ENCODE measurements at regions not wholly inside any gene's neighbourhood (a gene's known extent, or its start where the extent isn't known, plus 50 kb on each side); places are given as distances from the start of the nearest gene placed in this dataset.

DNA sequence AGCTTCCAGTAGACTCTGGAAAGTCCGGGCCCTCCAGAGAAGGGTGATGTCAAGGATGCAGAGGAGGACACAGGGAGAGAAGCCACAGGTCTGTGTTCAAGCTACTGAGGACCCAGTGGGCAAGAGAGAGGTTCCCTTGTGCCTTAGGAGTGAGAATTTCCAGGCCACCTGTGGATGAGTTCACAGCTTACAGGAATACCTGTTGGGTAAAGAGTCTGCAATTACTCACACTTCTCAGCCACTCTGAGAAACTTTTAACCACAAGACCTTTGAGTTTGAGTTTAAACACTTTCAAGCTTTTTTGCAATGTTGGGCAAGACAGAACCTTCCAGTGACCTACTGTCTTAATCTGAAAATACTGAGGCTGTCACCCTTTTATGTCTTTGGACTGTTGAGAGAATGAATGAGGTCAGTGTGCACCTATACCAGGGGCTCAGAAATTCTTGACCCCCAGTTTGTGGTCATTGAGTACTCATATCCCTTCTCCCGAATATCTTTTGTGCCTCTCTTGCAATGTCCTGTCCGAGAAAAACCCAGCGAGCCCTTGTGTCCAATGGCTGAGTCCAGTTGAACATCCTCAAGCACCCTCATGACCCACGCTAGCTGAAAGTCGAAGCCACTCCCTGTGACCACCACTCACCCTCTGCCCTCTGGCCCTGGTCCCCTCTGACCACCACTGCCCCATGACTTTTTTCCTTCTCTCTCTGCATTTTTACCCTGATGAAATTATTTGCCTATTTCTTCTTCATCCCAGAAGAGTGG, 368.5 kb upstream of the ZNF507 start:
- Histone ChIP-seq H3K9me3 (no peaks in the 10 kb centered on the region), H2AFZ (ENCODE audit: low read depth) (no peak overlapping the region), H3K27ac (ENCODE audit: low read depth in 2 of 2, low read length in 1 of 2) (no peak overlapping the region), H3K9ac (no peak overlapping the region), H3K36me3 (replicated peaks in 1 of 2; ENCODE audit: control insufficient read depth in 1 of 2, insufficient read depth in 2 of 2, low read length in 1 of 2) (no peaks in the 10 kb centered on the region), H3K27me3 (ENCODE audit: insufficient read depth) (no peaks in the 10 kb centered on the region), H3K4me1 (ENCODE audit: control insufficient read depth in 1 of 2, insufficient read depth in 2 of 2, low read depth in 1 of 2, low read length in 1 of 2) (no peaks in the 10 kb centered on the region), H4K20me1 (ENCODE audit: insufficient read depth) (no peaks in the 10 kb centered on the region), H3K9me2 (no peaks in the 10 kb centered on the region), H3K79me2 (ENCODE audit: insufficient read depth) (no peaks in the 10 kb centered on the region), H3K4me2 (no peak overlapping the region), H3K4me3 (ENCODE audit: low read depth in 2 of 2, low read length in 1 of 2) (no peak overlapping the region), H3F3A (replicated peaks; ENCODE audit: insufficient read depth) (no peaks in the 10 kb centered on the region)
- DNase-seq, result no peak
- 27% methylated on average over 6 of the region's 6 CpGs for WGBS (ENCODE audit: low lambda C conversion rate)
- POLR2A ChIA-PET, result no interaction called here
- no peak for TF ChIP-seq RFX5 (IDR thresholded peaks at IDR 0.05; ENCODE audit: low read length)
- TF ChIP-seq SIN3A (IDR thresholded peaks at IDR 0.05; ENCODE audit: borderline replicate concordance, low read depth, low read length), result no peak
- TF ChIP-seq RXRA (IDR thresholded peaks at IDR 0.05; ENCODE audit: borderline replicate concordance, low read depth), result no peak
- CTCF ChIA-PET, result interaction anchor here (0.7 kb wide), 1 partner anchor 16 kb away, joined by 3 read pairs; no protein-coding TSS in a partner anchor

DNA sequence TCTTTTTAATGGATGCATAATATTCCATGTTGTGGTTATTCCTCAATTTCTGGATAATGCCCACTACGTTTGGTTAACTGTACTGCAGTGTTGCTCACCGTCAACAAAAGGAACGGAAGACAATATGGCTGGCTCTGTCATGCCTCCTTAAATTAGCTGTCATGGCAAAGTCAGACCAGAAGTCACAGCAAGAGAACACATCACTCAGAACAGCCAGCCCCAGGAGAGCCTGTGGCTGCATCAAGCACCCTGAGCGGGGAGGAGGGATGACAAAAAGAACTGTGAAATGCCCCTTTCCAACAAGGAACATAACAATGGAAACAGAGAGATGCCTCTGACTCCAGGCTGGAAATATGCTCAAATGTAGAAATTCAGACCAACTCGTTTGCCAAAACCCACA, 366.0 kb upstream of the ZNF507 start:
- Histone ChIP-seq H3K27ac (ENCODE audit: low read depth in 2 of 2, low read length in 1 of 2) (no peak overlapping the region), H3K4me1 (ENCODE audit: control insufficient read depth in 1 of 2, insufficient read depth in 2 of 2, low read depth in 1 of 2, low read length in 1 of 2) (no peaks in the 10 kb centered on the region), H4K20me1 (ENCODE audit: insufficient read depth) (no peaks in the 10 kb centered on the region), H3K9me3 (no peaks in the 10 kb centered on the region), H3K4me3 (ENCODE audit: low read depth in 2 of 2, low read length in 1 of 2) (no peak overlapping the region), H3K9ac (no peak overlapping the region), H3F3A (replicated peaks; ENCODE audit: insufficient read depth) (no peaks in the 10 kb centered on the region), H3K4me2 (no peak overlapping the region), H3K79me2 (ENCODE audit: insufficient read depth) (no peaks in the 10 kb centered on the region), H2AFZ (ENCODE audit: low read depth) (no peak overlapping the region), H3K36me3 (replicated peaks in 1 of 2; ENCODE audit: control insufficient read depth in 1 of 2, insufficient read depth in 2 of 2, low read length in 1 of 2) (no peaks in the 10 kb centered on the region), H3K9me2 (no peaks in the 10 kb centered on the region), H3K27me3 (ENCODE audit: insufficient read depth) (no peaks in the 10 kb centered on the region)
- ChIA-PET POLR2A (no interaction called here), CTCF (no interaction called here)
- WGBS (ENCODE audit: low lambda C conversion rate), result 25% methylated on average over 5 of the region's 5 CpGs
- DNase-seq, result no peak
- no peak for TF ChIP-seq SMC3 (IDR thresholded peaks at IDR 0.05; ENCODE audit: low read depth, low read length)

DNA sequence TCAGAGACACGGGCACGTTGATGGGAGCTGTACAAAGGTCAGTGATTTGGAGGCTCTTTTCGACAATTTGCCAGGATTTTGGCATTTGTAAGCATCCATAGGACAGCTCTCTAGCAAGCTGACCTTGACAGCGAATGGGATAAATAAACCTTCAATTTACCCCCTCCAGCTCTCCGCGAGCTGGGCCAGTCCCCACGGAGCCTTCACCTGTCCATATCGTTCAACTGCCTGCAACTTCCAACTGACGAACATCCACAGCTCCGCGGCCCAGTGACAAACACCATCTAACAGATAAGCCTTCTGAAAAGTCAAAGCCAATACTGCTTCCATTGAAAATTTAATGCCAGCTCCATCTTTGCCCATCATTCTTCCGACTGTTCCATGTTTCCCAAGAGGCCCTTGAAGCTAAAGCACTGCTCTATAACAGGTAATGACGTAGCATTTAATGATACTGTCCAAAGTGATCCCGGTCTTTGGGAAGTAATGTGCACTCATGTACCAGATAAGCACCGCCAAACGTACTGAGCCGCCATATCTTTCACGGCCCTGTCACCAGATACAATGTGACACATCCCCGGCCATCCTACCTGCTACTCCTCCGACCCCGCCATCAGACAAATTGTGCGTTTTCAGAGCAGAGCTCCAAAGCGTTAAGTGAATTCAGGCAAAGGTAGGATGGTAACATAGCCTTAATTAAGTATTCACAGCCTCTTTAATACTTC, 365.3 kb upstream of the ZNF507 start:
- WGBS (ENCODE audit: low lambda C conversion rate), result 50% methylated on average over 23 of the region's 23 CpGs
- no peak for DNase-seq
- CTCF ChIA-PET, result interaction anchor here (0.6 to 1.1 kb wide), 2 partner anchors 19 to 58 kb away, joined by 3 read pairs; no protein-coding TSS in a partner anchor

More for the DNA sequence above, 365.3 kb upstream of the ZNF507 start:
- Histone ChIP-seq H3K36me3 (replicated peaks in 1 of 2; ENCODE audit: control insufficient read depth in 1 of 2, insufficient read depth in 2 of 2, low read length in 1 of 2) (no peaks in the 10 kb centered on the region), H3K79me2 (ENCODE audit: insufficient read depth) (no peaks in the 10 kb centered on the region), H3K9me2 (no peaks in the 10 kb centered on the region), H2AFZ (ENCODE audit: low read depth) (no peak overlapping the region), H4K20me1 (ENCODE audit: insufficient read depth) (no peaks in the 10 kb centered on the region), H3F3A (replicated peaks; ENCODE audit: insufficient read depth) (no peaks in the 10 kb centered on the region), H3K4me3 (ENCODE audit: low read depth in 2 of 2, low read length in 1 of 2) (no peak overlapping the region), H3K4me2 (no peak overlapping the region), H3K4me1 (ENCODE audit: control insufficient read depth in 1 of 2, insufficient read depth in 2 of 2, low read depth in 1 of 2, low read length in 1 of 2) (no peaks in the 10 kb centered on the region), H3K9me3 (no peaks in the 10 kb centered on the region), H3K27me3 (ENCODE audit: insufficient read depth) (no peaks in the 10 kb centered on the region), H3K9ac (no peak overlapping the region), H3K27ac (ENCODE audit: low read depth in 2 of 2, low read length in 1 of 2) (no peak overlapping the region)
- no peak for TF ChIP-seq FOSL2 (IDR thresholded peaks at IDR 0.05; ENCODE audit: borderline replicate concordance, low read depth)
- POLR2A ChIA-PET, result no interaction called here

Measured in SK-N-SH (cell line).